ENCODE measurements at regions not wholly inside any gene's neighbourhood (a gene's known extent, or its start where the extent isn't known, plus 50 kb on each side); places are given as distances from the start of the nearest gene placed in this dataset.

- H3K4me1 ChIP-seq (replicated peaks in 1 of 2; ENCODE audit: control insufficient read depth in 2 of 2, insufficient read depth in 2 of 2, low read length in 2 of 2) = no peaks in the 10 kb centered on the region
- H3K4me2 ChIP-seq (ENCODE audit: insufficient read depth, low read length) = no peak overlapping the region
- H2AFZ ChIP-seq (ENCODE audit: low read depth, low read length) = no peak overlapping the region
- intact Hi-C loops (cut with micrococcal nuclease) = no loop called here
- H4K20me1 ChIP-seq (replicated peaks; ENCODE audit: control insufficient read depth, insufficient read depth, low read length) = no peaks in the 10 kb centered on the region
- WGBS (ENCODE audit: insufficient coverage, low coverage, missing lambda C conversion rate) = 0% methylated on average over 5 of the region's 5 CpGs
- FAIRE-seq (no peak), DNase-seq (ENCODE audit: extremely low read depth in 1 of 4, low spot score in 3 of 4) (no peak), ATAC-seq (no peak)
- POLR2A ChIA-PET = interaction anchor here (0.6 kb wide), 2 partner anchors 9 to 10 kb away, joined by 3 read pairs; no protein-coding TSS in a partner anchor
- H3K9ac ChIP-seq (ENCODE audit: insufficient read depth in 1 of 2, low read depth in 2 of 2, low read length in 2 of 2) = no peak overlapping the region
- no peaks in the 10 kb centered on the region for H3K79me2 ChIP-seq (ENCODE audit: control insufficient read depth, insufficient read depth, low read length)
- no peak for TF ChIP-seq IRF1 (CRISPR knock-in tag; IDR thresholded peaks at IDR 0.05; ENCODE audit: borderline replicate concordance)
- H3K36me3 ChIP-seq (ENCODE audit: control insufficient read depth, insufficient read depth, low read length) = no peaks in the 10 kb centered on the region
- no peaks in the 10 kb centered on the region for H3K9me1 ChIP-seq (ENCODE audit: control insufficient read depth, insufficient read depth, low read length)
- no peak overlapping the region for H3K4me3 ChIP-seq
- no peaks in the 10 kb centered on the region for H3K27me3 ChIP-seq (ENCODE audit: control insufficient read depth in 2 of 2, insufficient read depth in 2 of 2, low read length in 2 of 2)
- no TSS peak for BruUV-seq (replicated peaks)
- in situ Hi-C loops (cut with MboI) = no loop called here
- CTCF ChIA-PET (ENCODE audit: low intra/inter-chr PET ratio) = no interaction called here
- no peak overlapping the region for H3K27ac ChIP-seq (ENCODE audit: extremely low read depth, low read depth, low read length)
- no peaks in the 10 kb centered on the region for H3K9me3 ChIP-seq (replicated peaks; ENCODE audit: control insufficient read depth, insufficient read depth, low read depth, low read length)
Measured at GRCh38 chr9:2286825-2287455, 271.8 kb downstream of the SMARCA2 start.

- CTCF ChIA-PET (ENCODE audit: low intra/inter-chr PET ratio) = no interaction called here
- no peak for ATAC-seq
- TF ChIP-seq ZNF174 (CRISPR knock-in tag; IDR thresholded peaks at IDR 0.05) = no peak
- TF ChIP-seq ETS1 (conservative IDR thresholded peaks at IDR 0.05; ENCODE audit: control insufficient read depth, low read depth, low read length) = no peak
- no peak for TF ChIP-seq ZFP36 (IDR thresholded peaks at IDR 0.05; ENCODE audit: low read depth, low read length, partially characterized antibody)
- no peak for TF ChIP-seq MEIS2 (IDR thresholded peaks at IDR 0.05; ENCODE audit: partially characterized antibody)
- TF ChIP-seq PHF21A (IDR thresholded peaks at IDR 0.05; ENCODE audit: borderline replicate concordance, low read depth) = no peak
- no peak for TF ChIP-seq MITF (IDR thresholded peaks at IDR 0.05)
- TF ChIP-seq SMARCC2 (IDR thresholded peaks at IDR 0.05; ENCODE audit: low read depth) = no peak
- no peak for TF ChIP-seq MTF1 (CRISPR knock-in tag; IDR thresholded peaks at IDR 0.05; ENCODE audit: borderline replicate concordance)
- no peak for TF ChIP-seq MCM3 (IDR thresholded peaks at IDR 0.05)
- no peak for TF ChIP-seq SP2 (IDR thresholded peaks at IDR 0.05; ENCODE audit: extremely low read depth, low read depth, low read length, poor library complexity, severe bottlenecking)
- TF ChIP-seq POLR2A (conservative IDR thresholded peaks at IDR 0.05) = no peak
- no peak for TF ChIP-seq ZNF695 (CRISPR knock-in tag; IDR thresholded peaks at IDR 0.05)
- no peak for TF ChIP-seq GABPB1 (CRISPR knock-in tag; IDR thresholded peaks at IDR 0.05)
- no peak for TF ChIP-seq ZNF778 (CRISPR knock-in tag; IDR thresholded peaks at IDR 0.05)
Measured at GRCh38 chr9:2288309-2288708, 273.2 kb downstream of the SMARCA2 start.

More at GRCh38 chr9:2288309-2288708, 273.2 kb downstream of the SMARCA2 start:
- in situ Hi-C loops (cut with MboI) = no loop called here
- H3K4me3 ChIP-seq = no peak overlapping the region
- no peak overlapping the region for H3K9ac ChIP-seq (ENCODE audit: insufficient read depth in 1 of 2, low read depth in 2 of 2, low read length in 2 of 2)
- no peak overlapping the region for H2AFZ ChIP-seq (ENCODE audit: low read depth, low read length)
- WGBS (ENCODE audit: insufficient coverage, low coverage, missing lambda C conversion rate) = 0% methylated on average over 4 of the region's 7 CpGs
- H4K20me1 ChIP-seq (replicated peaks; ENCODE audit: control insufficient read depth, insufficient read depth, low read length) = no peaks in the 10 kb centered on the region
- H3K79me2 ChIP-seq (ENCODE audit: control insufficient read depth, insufficient read depth, low read length) = no peaks in the 10 kb centered on the region
- no peaks in the 10 kb centered on the region for H3K4me1 ChIP-seq (replicated peaks in 1 of 2; ENCODE audit: control insufficient read depth in 2 of 2, insufficient read depth in 2 of 2, low read length in 2 of 2)
- no peaks in the 10 kb centered on the region for H3K36me3 ChIP-seq (ENCODE audit: control insufficient read depth, insufficient read depth, low read length)
- no peak for FAIRE-seq
- intact Hi-C loops (cut with micrococcal nuclease) = no loop called here
- H3K9me1 ChIP-seq (ENCODE audit: control insufficient read depth, insufficient read depth, low read length) = no peaks in the 10 kb centered on the region
- no peak for DNase-seq (ENCODE audit: extremely low read depth in 1 of 4, low spot score in 3 of 4)
- H3K27me3 ChIP-seq (ENCODE audit: control insufficient read depth in 2 of 2, insufficient read depth in 2 of 2, low read length in 2 of 2) = no peaks in the 10 kb centered on the region
- no peak overlapping the region for H3K27ac ChIP-seq (ENCODE audit: extremely low read depth, low read depth, low read length)
- POLR2A ChIA-PET = no interaction called here
- BruUV-seq (replicated peaks) = no TSS peak
- no peak overlapping the region for H3K4me2 ChIP-seq (ENCODE audit: insufficient read depth, low read length)
- no peaks in the 10 kb centered on the region for H3K9me3 ChIP-seq (replicated peaks; ENCODE audit: control insufficient read depth, insufficient read depth, low read depth, low read length)
